GM18508 (cell line): ENCODE measurements at regions not wholly inside any gene's neighbourhood (a gene's known extent, or its start where the extent isn't known, plus 50 kb on each side); places are given as distances from the start of the nearest gene placed in this dataset.

ENCODE experiments used
- ATAC-seq: cut with Tn5 transposase; IDR thresholded peaks from one replicate; pipeline ENCODE4 v1.9.1; 2021; ENCODE audit warnings: moderate number of reproducible peaks; ENCODE audit not compliant: insufficient read depth, unreplicated experiment

GRCh38 chr18:60951091-60951490 lies 382.1 kb upstream of the CDH20 start:
- no peak for ATAC-seq

- ATAC-seq: no peak
Observed at GRCh38 chr18:60962625-60963024, 370.6 kb upstream of the CDH20 start.

- ATAC-seq: no peak
Observed at GRCh38 chr18:60965856-60966255, 367.4 kb upstream of the CDH20 start.

- no peak for ATAC-seq
Observed at GRCh38 chr18:60966876-60967275, 366.4 kb upstream of the CDH20 start.

GRCh38 chr18:60975420-60975819 lies 357.8 kb upstream of the CDH20 start:
- no peak for ATAC-seq

GRCh38 chr18:60976976-60977375 lies 356.3 kb upstream of the CDH20 start:
- no peak for ATAC-seq

- no peak for ATAC-seq
Observed at GRCh38 chr18:60978338-60978737, 354.9 kb upstream of the CDH20 start.

GRCh38 chr18:60980422-60981005 lies 352.7 kb upstream of the CDH20 start:
- ATAC-seq: no peak

- no peak for ATAC-seq
Observed at GRCh38 chr18:60981682-60982328, 351.4 kb upstream of the CDH20 start.

- no peak for ATAC-seq
Observed at GRCh38 chr18:60982329-60982695, 350.9 kb upstream of the CDH20 start.

GRCh38 chr18:60982928-60983327 lies 350.3 kb upstream of the CDH20 start:
- ATAC-seq: no peak

- ATAC-seq: no peak
Observed at GRCh38 chr18:60984510-60984909, 348.7 kb upstream of the CDH20 start.

GRCh38 chr18:60987963-60988362 lies 345.3 kb upstream of the CDH20 start:
- ATAC-seq: no peak

GRCh38 chr18:60996326-60996725 lies 336.9 kb upstream of the CDH20 start:
- ATAC-seq: no peak

GRCh38 chr18:60996822-60997221 lies 336.4 kb upstream of the CDH20 start:
- no peak for ATAC-seq

GRCh38 chr18:61001138-61001537 lies 332.1 kb upstream of the CDH20 start:
- ATAC-seq: no peak

GRCh38 chr18:61006687-61007224 lies 326.5 kb upstream of the CDH20 start:
- ATAC-seq: no peak

- ATAC-seq: no peak
Observed at GRCh38 chr18:61019338-61020301, 313.6 kb upstream of the CDH20 start.

- ATAC-seq: no peak
Observed at GRCh38 chr18:61025596-61025995, 307.6 kb upstream of the CDH20 start.

- ATAC-seq: no peak
Observed at GRCh38 chr18:61031626-61032025, 301.6 kb upstream of the CDH20 start.

- ATAC-seq: no peak
Observed at GRCh38 chr18:61034580-61034979, 298.6 kb upstream of the CDH20 start.
